ENCODE measurements at regions not wholly inside any gene's neighbourhood (a gene's known extent, or its start where the extent isn't known, plus 50 kb on each side); places are given as distances from the start of the nearest gene placed in this dataset.

- Histone ChIP-seq H3K4me3 (ENCODE audit: low read length) (no peak overlapping the region), H3K9ac (ENCODE audit: low read length) (no peak overlapping the region), H3K27me3 (ENCODE audit: insufficient read depth, low read depth, low read length) (no peaks in the 10 kb centered on the region), H2AFZ (ENCODE audit: low read depth, low read length) (no peak overlapping the region), H3K9me3 (ENCODE audit: low read length) (no peaks in the 10 kb centered on the region), H3K9me2 (ENCODE audit: insufficient read depth, low read length) (no peaks in the 10 kb centered on the region), H3K36me3 (ENCODE audit: insufficient read depth, low read length) (no peaks in the 10 kb centered on the region), H4K20me1 (ENCODE audit: insufficient read depth) (no peaks in the 10 kb centered on the region), H3K79me2 (replicated peaks; ENCODE audit: insufficient read depth, low read length) (no peaks in the 10 kb centered on the region), H3K27ac (ENCODE audit: low read length) (no peak overlapping the region), H3K4me2 (ENCODE audit: low read length) (no peak overlapping the region), H3F3A (ENCODE audit: insufficient read depth, low read length, poor library complexity, severe bottlenecking) (no peaks in the 10 kb centered on the region)
- TF ChIP-seq REST (IDR thresholded peaks at IDR 0.05; ENCODE audit: borderline replicate concordance) (no peak), EP300 (conservative IDR thresholded peaks at IDR 0.05; ENCODE audit: poor library complexity, severe bottlenecking) (no peak), TAF1 (IDR thresholded peaks at IDR 0.05; ENCODE audit: low read depth) (no peak), POLR2AphosphoS5 (IDR thresholded peaks at IDR 0.05) (no peak), SMC3 (conservative IDR thresholded peaks at IDR 0.05; ENCODE audit: poor library complexity) (no peak), MXI1 (conservative IDR thresholded peaks at IDR 0.05; ENCODE audit: poor library complexity, severe bottlenecking) (no peak), CTCF (IDR thresholded peaks at IDR 0.05; ENCODE audit: poor library complexity, severe bottlenecking) (no peak), RAD21 (conservative IDR thresholded peaks at IDR 0.05) (no peak)
Observed at GRCh38 chr12:89181271-89181920, 170.9 kb downstream of the DUSP6 start.

- H3K79me2 ChIP-seq (replicated peaks; ENCODE audit: insufficient read depth, low read length), result no peaks in the 10 kb centered on the region
- no peaks in the 10 kb centered on the region for H3K9me2 ChIP-seq (ENCODE audit: insufficient read depth, low read length)
- H3K27ac ChIP-seq (ENCODE audit: low read length), result no peak overlapping the region
- no peak overlapping the region for H2AFZ ChIP-seq (ENCODE audit: low read depth, low read length)
- no peaks in the 10 kb centered on the region for H3F3A ChIP-seq (ENCODE audit: insufficient read depth, low read length, poor library complexity, severe bottlenecking)
- no peaks in the 10 kb centered on the region for H3K27me3 ChIP-seq (ENCODE audit: insufficient read depth, low read depth, low read length)
- H4K20me1 ChIP-seq (ENCODE audit: insufficient read depth), result no peaks in the 10 kb centered on the region
- no peaks in the 10 kb centered on the region for H3K9me3 ChIP-seq (ENCODE audit: low read length)
- no peak overlapping the region for H3K4me2 ChIP-seq (ENCODE audit: low read length)
- H3K9ac ChIP-seq (ENCODE audit: low read length), result no peak overlapping the region
- H3K36me3 ChIP-seq (ENCODE audit: insufficient read depth, low read length), result no peaks in the 10 kb centered on the region
- H3K4me3 ChIP-seq (ENCODE audit: low read length), result no peak overlapping the region
- TF ChIP-seq POLR2AphosphoS5 (IDR thresholded peaks at IDR 0.05) (no peak), CTCF (IDR thresholded peaks at IDR 0.05; ENCODE audit: poor library complexity, severe bottlenecking) (no peak), EP300 (conservative IDR thresholded peaks at IDR 0.05; ENCODE audit: poor library complexity, severe bottlenecking) (no peak), SMC3 (conservative IDR thresholded peaks at IDR 0.05; ENCODE audit: poor library complexity) (no peak), TAF1 (IDR thresholded peaks at IDR 0.05; ENCODE audit: low read depth) (no peak), EZH2 (IDR thresholded peaks at IDR 0.05; ENCODE audit: borderline replicate concordance, insufficient read depth, low read length, poor library complexity, severe bottlenecking) (no peak), RAD21 (conservative IDR thresholded peaks at IDR 0.05) (no peak), MXI1 (conservative IDR thresholded peaks at IDR 0.05; ENCODE audit: poor library complexity, severe bottlenecking) (no peak), REST (IDR thresholded peaks at IDR 0.05; ENCODE audit: borderline replicate concordance) (no peak)
Observed at GRCh38 chr12:89180496-89180895, 171.8 kb downstream of the DUSP6 start.
